SK-N-SH (cell line): ENCODE measurements at regions not wholly inside any gene's neighbourhood (a gene's known extent, or its start where the extent isn't known, plus 50 kb on each side); places are given as distances from the start of the nearest gene placed in this dataset.

Experiments
- CTCF ChIA-PET: fragments of 300-600, 350-600 bp; formaldehyde crosslinking; extraction: SDS; loops from one replicate; lab custom pipeline; 2021; lab: Yijun Ruan, JAX
- POLR2A ChIA-PET: fragments of 350-600 bp; sonication (Branson Sonifier 250); formaldehyde crosslinking; extraction: SDS; loops from one replicate; lab custom pipeline; 2020; ENCODE audit warnings: antibody characterized with exemption, inconsistent platforms; lab: Yijun Ruan, JAX
- DNase-seq: peaks from one replicate; pipeline ENCODE4 v3.0.0; 2012
- H2AFZ ChIP-seq: fragments of 200-600 bp; sonication (generic); 2 replicates; pipeline ENCODE4 v1.8.1; 2016; ENCODE audit warnings: antibody characterized with exemption, mild to moderate bottlenecking, low read depth
- H3F3A ChIP-seq: fragments of 200-600 bp; sonication (generic); replicated peaks from 2 replicates; pipeline ENCODE3; 2016; ENCODE audit warnings: antibody characterized with exemption, mild to moderate bottlenecking; ENCODE audit not compliant: insufficient read depth
- H3K27ac ChIP-seq, 2 experiments: fragments of 200-500 bp in 1 of 2; fragments of 200-600 bp in 1 of 2; sonication (Bioruptor generic) in 1 of 2; sonication (generic), shearing (Covaris generic) in 1 of 2; 2 replicates each; pipeline versions ENCODE4 v1.5.1 to v1.6.1; 2014 to 2016; ENCODE audit warnings: low read depth in 2 of 2, inconsistent platforms in 1 of 2, low read length in 1 of 2, mild to moderate bottlenecking in 1 of 2, mixed read lengths in 1 of 2
- H3K27me3 ChIP-seq: fragments of 200-600 bp; sonication (generic), shearing (Covaris generic); 2 replicates; pipeline ENCODE4 v1.6.1; 2016; ENCODE audit warnings: mixed run types; ENCODE audit not compliant: insufficient read depth
- H3K36me3 ChIP-seq, 2 experiments: fragments of 200-500 bp in 1 of 2; fragments of 200-600 bp in 1 of 2; sonication (Bioruptor generic) in 1 of 2; sonication (generic) in 1 of 2; replicated peaks in 1 of 2; 2 replicates each; pipeline versions ENCODE3 to v1.5.1; 2014 to 2016; ENCODE audit warnings: low read length in 1 of 2, mild to moderate bottlenecking in 1 of 2; ENCODE audit not compliant: insufficient read depth in 2 of 2, control insufficient read depth in 1 of 2
- H3K4me1 ChIP-seq, 2 experiments: fragments of 200-500 bp in 1 of 2; fragments of 200-600 bp in 1 of 2; sonication (Bioruptor generic) in 1 of 2; sonication (generic), shearing (Covaris generic) in 1 of 2; 2 replicates each; pipeline versions ENCODE4 v1.5.1 to v1.6.1; 2014 to 2016; ENCODE audit warnings: low read depth in 1 of 2, low read length in 1 of 2, mixed run types in 1 of 2; ENCODE audit not compliant: insufficient read depth in 2 of 2, control insufficient read depth in 1 of 2
- H3K4me2 ChIP-seq: fragments of 200-600 bp; sonication (generic), shearing (Covaris generic); 2 replicates; pipeline ENCODE4 v1.6.1; 2017; ENCODE audit warnings: mixed run types
- H3K4me3 ChIP-seq, 2 experiments: fragments of 200-500 bp in 1 of 2; fragments of 200-600 bp in 1 of 2; sonication (Bioruptor generic) in 1 of 2; sonication (generic), shearing (Covaris generic) in 1 of 2; 2 replicates each; pipeline versions ENCODE4 v1.5.1 to v1.8.1; 2014 to 2016; ENCODE audit warnings: low read depth in 2 of 2, inconsistent platforms in 1 of 2, low read length in 1 of 2, mild to moderate bottlenecking in 1 of 2, mixed read lengths in 1 of 2, moderate library complexity in 1 of 2
- H3K79me2 ChIP-seq: fragments of 200-600 bp; sonication (generic); 2 replicates; pipeline ENCODE4 v1.8.1; 2017; ENCODE audit warnings: mild to moderate bottlenecking; ENCODE audit not compliant: insufficient read depth
- H3K9ac ChIP-seq: fragments of 200-600 bp; sonication (generic); 2 replicates; pipeline ENCODE4 v1.6.1; 2017; ENCODE audit warnings: mixed run types
- H3K9me2 ChIP-seq: fragments of 200-600 bp; sonication (generic); 2 replicates; pipeline ENCODE4 v1.6.1; 2017; ENCODE audit warnings: mixed run types
- H3K9me3 ChIP-seq: fragments of 200-600 bp; sonication (generic); 2 replicates; pipeline ENCODE4 v1.6.1; 2017; ENCODE audit warnings: mixed run types, mild to moderate bottlenecking, moderate library complexity
- H4K20me1 ChIP-seq: fragments of 200-600 bp; sonication (generic); 2 replicates; pipeline ENCODE4 v1.6.1; 2017; ENCODE audit warnings: mild to moderate bottlenecking, mixed run types; ENCODE audit not compliant: insufficient read depth
- CHD2 ChIP-seq: fragments of 150-350 bp; IDR thresholded peaks from 2 replicates; pipeline ENCODE4 v1.6.1; 2018; ENCODE audit warnings: low read length; ENCODE audit not compliant: partially characterized antibody
- ELF1 ChIP-seq: IDR thresholded peaks from 2 replicates; pipeline ENCODE4 v1.4.0; 2012
- FOSL2 ChIP-seq: IDR thresholded peaks from 2 replicates; pipeline ENCODE4 v1.4.0; 2012; ENCODE audit warnings: low read depth, mild to moderate bottlenecking, moderate library complexity, borderline replicate concordance
- FOXM1 ChIP-seq: IDR thresholded peaks from 2 replicates; pipeline ENCODE4 v1.4.0; 2012; ENCODE audit warnings: low read depth, mild to moderate bottlenecking
- GABPA ChIP-seq: IDR thresholded peaks from 2 replicates; pipeline ENCODE4 v1.4.0; 2012; ENCODE audit warnings: low read depth, mild to moderate bottlenecking
- MEF2A ChIP-seq: IDR thresholded peaks from 2 replicates; pipeline ENCODE4 v1.4.0; 2012; ENCODE audit warnings: low read depth, borderline replicate concordance
- NFIC ChIP-seq: IDR thresholded peaks from 2 replicates; pipeline ENCODE4 v1.4.0; 2012; ENCODE audit warnings: borderline replicate concordance
- POLR2AphosphoS5 ChIP-seq: IDR thresholded peaks from 2 replicates; pipeline ENCODE4 v1.6.1; 2012; ENCODE audit warnings: low read depth, low read length
- RFX5 ChIP-seq: IDR thresholded peaks from 2 replicates; pipeline ENCODE4 v1.6.1; 2012; ENCODE audit warnings: mild to moderate bottlenecking, improper control_type of control experiment, low read length
- SIN3A ChIP-seq: IDR thresholded peaks from 2 replicates; pipeline ENCODE4 v1.6.1; 2012; ENCODE audit warnings: low read depth, mild to moderate bottlenecking, low read length, moderate library complexity, borderline replicate concordance
- SMC3 ChIP-seq: IDR thresholded peaks from 2 replicates; pipeline ENCODE4 v1.6.1; 2012; ENCODE audit warnings: low read depth, low read length, improper control_type of control experiment
- TCF12 ChIP-seq: IDR thresholded peaks from 2 replicates; pipeline ENCODE4 v1.4.0; 2012
- TEAD4 ChIP-seq: IDR thresholded peaks from 2 replicates; pipeline ENCODE4 v1.4.0; 2012; ENCODE audit warnings: mild to moderate bottlenecking, borderline replicate concordance; ENCODE audit not compliant: insufficient read depth
- WGBS: methylation state at CpG from one replicate; pipeline ENCODE4 v1.1.6; 2017; ENCODE audit warnings: low lambda C conversion rate; 5-methylcytosine and 5-hydroxymethylcytosine counted together
- TF ChIP-seq, protein P1 (sequence below): IDR thresholded peaks from 2 replicates; pipeline ENCODE4 v1.4.0; 2012; ENCODE audit warnings: low read depth
- TF ChIP-seq, protein P2 (sequence below): fragments of 150-350 bp; IDR thresholded peaks from 2 replicates; pipeline ENCODE4 v1.6.1; 2017; ENCODE audit warnings: antibody characterized with exemption, low read length, low read depth, borderline replicate concordance
- TF ChIP-seq, protein P3 (sequence below): IDR thresholded peaks from 2 replicates; pipeline ENCODE4 v1.6.1; 2012; ENCODE audit warnings: mild to moderate bottlenecking, low read depth, low read length, moderate library complexity
- TF ChIP-seq, protein P4 (sequence below): IDR thresholded peaks from 2 replicates; pipeline ENCODE4 v1.4.0; 2012; ENCODE audit warnings: low read depth, borderline replicate concordance
- TF ChIP-seq, protein P5 (sequence below): IDR thresholded peaks from 2 replicates; pipeline ENCODE4 v1.4.0; 2012; ENCODE audit warnings: low read depth, borderline replicate concordance

DNA sequence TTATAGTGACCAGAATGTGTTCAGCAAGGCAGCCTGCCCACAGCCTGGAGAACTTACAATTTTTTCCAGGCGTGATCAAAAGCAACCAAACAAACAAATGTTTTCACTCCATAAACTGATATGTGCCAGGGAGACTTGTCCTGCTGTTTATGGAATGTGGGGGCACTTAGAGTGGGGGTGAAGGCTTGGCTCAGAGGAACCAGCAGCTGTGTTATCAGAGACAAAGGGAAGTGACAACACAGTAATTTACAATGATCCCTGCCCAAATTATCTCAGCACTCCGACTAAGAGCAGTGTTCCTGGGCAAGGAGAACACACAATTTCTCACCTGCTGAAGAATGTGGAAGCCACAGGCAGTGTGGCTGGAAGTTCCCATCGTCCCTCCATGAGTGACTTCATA lies 429.1 kb upstream of the IRX4 start:
- CTCF ChIA-PET = no interaction called here
- no peaks in the 10 kb centered on the region; the same call in 1 of the 2 replicates for H3K9me3 ChIP-seq
- no peak overlapping the region for H3K4me2 ChIP-seq
- H3K36me3 ChIP-seq = no peaks in the 10 kb centered on the region
- no peaks in the 10 kb centered on the region; the same call in 1 of the 2 replicates for H3K27me3 ChIP-seq
- DNase-seq = no peak
- H3K27ac ChIP-seq = no peak overlapping the region
- H3K79me2 ChIP-seq = no peaks in the 10 kb centered on the region
- TF ChIP-seq TEAD4 = no peak
- TF ChIP-seq ELF1 = no peak
- TF ChIP-seq, protein P1, sequence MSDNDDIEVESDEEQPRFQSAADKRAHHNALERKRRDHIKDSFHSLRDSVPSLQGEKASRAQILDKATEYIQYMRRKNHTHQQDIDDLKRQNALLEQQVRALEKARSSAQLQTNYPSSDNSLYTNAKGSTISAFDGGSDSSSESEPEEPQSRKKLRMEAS = no peak
- TF ChIP-seq, protein P2, sequence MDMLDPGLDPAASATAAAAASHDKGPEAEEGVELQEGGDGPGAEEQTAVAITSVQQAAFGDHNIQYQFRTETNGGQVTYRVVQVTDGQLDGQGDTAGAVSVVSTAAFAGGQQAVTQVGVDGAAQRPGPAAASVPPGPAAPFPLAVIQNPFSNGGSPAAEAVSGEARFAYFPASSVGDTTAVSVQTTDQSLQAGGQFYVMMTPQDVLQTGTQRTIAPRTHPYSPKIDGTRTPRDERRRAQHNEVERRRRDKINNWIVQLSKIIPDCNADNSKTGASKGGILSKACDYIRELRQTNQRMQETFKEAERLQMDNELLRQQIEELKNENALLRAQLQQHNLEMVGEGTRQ = no peak
- TF ChIP-seq, protein P3, sequence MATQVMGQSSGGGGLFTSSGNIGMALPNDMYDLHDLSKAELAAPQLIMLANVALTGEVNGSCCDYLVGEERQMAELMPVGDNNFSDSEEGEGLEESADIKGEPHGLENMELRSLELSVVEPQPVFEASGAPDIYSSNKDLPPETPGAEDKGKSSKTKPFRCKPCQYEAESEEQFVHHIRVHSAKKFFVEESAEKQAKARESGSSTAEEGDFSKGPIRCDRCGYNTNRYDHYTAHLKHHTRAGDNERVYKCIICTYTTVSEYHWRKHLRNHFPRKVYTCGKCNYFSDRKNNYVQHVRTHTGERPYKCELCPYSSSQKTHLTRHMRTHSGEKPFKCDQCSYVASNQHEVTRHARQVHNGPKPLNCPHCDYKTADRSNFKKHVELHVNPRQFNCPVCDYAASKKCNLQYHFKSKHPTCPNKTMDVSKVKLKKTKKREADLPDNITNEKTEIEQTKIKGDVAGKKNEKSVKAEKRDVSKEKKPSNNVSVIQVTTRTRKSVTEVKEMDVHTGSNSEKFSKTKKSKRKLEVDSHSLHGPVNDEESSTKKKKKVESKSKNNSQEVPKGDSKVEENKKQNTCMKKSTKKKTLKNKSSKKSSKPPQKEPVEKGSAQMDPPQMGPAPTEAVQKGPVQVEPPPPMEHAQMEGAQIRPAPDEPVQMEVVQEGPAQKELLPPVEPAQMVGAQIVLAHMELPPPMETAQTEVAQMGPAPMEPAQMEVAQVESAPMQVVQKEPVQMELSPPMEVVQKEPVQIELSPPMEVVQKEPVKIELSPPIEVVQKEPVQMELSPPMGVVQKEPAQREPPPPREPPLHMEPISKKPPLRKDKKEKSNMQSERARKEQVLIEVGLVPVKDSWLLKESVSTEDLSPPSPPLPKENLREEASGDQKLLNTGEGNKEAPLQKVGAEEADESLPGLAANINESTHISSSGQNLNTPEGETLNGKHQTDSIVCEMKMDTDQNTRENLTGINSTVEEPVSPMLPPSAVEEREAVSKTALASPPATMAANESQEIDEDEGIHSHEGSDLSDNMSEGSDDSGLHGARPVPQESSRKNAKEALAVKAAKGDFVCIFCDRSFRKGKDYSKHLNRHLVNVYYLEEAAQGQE = no peak
- H2AFZ ChIP-seq = no peak overlapping the region
- no peaks in the 10 kb centered on the region for H4K20me1 ChIP-seq
- 6% methylated on average over 3 of the region's 3 CpGs for WGBS
- H3K4me1 ChIP-seq = no peaks in the 10 kb centered on the region
- POLR2A ChIA-PET = no interaction called here
- no peak overlapping the region for H3K4me3 ChIP-seq
- no peaks in the 10 kb centered on the region for H3F3A ChIP-seq
- H3K9me2 ChIP-seq = no peaks in the 10 kb centered on the region
- H3K9ac ChIP-seq = no peak overlapping the region

DNA sequence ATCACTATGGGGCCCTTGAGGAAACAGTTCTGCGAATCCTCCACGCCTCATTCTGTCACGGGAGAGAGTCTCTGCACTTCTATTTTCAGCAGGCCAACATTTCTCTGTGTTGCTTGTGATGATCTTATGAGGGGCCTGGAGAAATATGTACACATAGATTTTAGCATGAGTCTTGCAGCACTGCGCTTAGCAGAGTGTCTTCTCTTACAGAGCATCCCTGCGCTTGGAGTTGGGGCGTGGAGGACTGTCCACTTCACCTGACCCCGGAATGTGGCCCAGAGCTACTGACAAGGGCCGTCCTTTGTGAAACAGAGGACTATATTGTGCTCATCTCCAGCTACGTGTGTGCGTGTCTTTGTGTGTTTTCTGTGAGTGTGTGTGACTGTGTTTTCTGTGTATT lies 428.2 kb upstream of the IRX4 start:
- no peak overlapping the region for H3K4me2 ChIP-seq
- no peaks in the 10 kb centered on the region for H3F3A ChIP-seq
- DNase-seq = no peak
- H3K9me3 ChIP-seq = no peaks in the 10 kb centered on the region; the same call in 1 of the 2 replicates
- H3K4me3 ChIP-seq = no peak overlapping the region
- no peaks in the 10 kb centered on the region for H3K4me1 ChIP-seq
- H3K27me3 ChIP-seq = no peaks in the 10 kb centered on the region; the same call in 1 of the 2 replicates
- H3K27ac ChIP-seq = no peak overlapping the region
- POLR2A ChIA-PET = no interaction called here
- no peaks in the 10 kb centered on the region for H3K36me3 ChIP-seq
- no peaks in the 10 kb centered on the region for H3K79me2 ChIP-seq
- H3K9ac ChIP-seq = no peak overlapping the region
- WGBS = 0% methylated on average over 7 of the region's 10 CpGs
- no peak for TF ChIP-seq MEF2A
- TF ChIP-seq, protein P2 = no peak
- TF ChIP-seq SMC3 = no peak
- TF ChIP-seq ELF1 = no peak
- no peak for TF ChIP-seq RFX5
- TF ChIP-seq FOXM1 = no peak
- TF ChIP-seq, protein P4, sequence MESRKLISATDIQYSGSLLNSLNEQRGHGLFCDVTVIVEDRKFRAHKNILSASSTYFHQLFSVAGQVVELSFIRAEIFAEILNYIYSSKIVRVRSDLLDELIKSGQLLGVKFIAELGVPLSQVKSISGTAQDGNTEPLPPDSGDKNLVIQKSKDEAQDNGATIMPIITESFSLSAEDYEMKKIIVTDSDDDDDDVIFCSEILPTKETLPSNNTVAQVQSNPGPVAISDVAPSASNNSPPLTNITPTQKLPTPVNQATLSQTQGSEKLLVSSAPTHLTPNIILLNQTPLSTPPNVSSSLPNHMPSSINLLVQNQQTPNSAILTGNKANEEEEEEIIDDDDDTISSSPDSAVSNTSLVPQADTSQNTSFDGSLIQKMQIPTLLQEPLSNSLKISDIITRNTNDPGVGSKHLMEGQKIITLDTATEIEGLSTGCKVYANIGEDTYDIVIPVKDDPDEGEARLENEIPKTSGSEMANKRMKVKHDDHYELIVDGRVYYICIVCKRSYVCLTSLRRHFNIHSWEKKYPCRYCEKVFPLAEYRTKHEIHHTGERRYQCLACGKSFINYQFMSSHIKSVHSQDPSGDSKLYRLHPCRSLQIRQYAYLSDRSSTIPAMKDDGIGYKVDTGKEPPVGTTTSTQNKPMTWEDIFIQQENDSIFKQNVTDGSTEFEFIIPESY = no peak
- TF ChIP-seq CHD2 = no peak
- no peak for TF ChIP-seq NFIC
- no peak for TF ChIP-seq FOSL2
- TF ChIP-seq TCF12 = no peak
- no peak for TF ChIP-seq POLR2AphosphoS5
- TF ChIP-seq, protein P5, sequence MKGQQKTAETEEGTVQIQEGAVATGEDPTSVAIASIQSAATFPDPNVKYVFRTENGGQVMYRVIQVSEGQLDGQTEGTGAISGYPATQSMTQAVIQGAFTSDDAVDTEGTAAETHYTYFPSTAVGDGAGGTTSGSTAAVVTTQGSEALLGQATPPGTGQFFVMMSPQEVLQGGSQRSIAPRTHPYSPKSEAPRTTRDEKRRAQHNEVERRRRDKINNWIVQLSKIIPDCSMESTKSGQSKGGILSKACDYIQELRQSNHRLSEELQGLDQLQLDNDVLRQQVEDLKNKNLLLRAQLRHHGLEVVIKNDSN = no peak
- TF ChIP-seq SIN3A = no peak
- TF ChIP-seq GABPA = no peak
- CTCF ChIA-PET = no interaction called here
- no peaks in the 10 kb centered on the region for H4K20me1 ChIP-seq
- no peak overlapping the region for H2AFZ ChIP-seq
- no peaks in the 10 kb centered on the region for H3K9me2 ChIP-seq
